AG04449 (cell line): ENCODE measurements at regions not wholly inside any gene's neighbourhood (a gene's known extent, or its start where the extent isn't known, plus 50 kb on each side); places are given as distances from the start of the nearest gene placed in this dataset.

ENCODE experiments used
- CTCF ChIA-PET: fragments of 350-600 bp; formaldehyde crosslinking; extraction: SDS; loops from one replicate; lab custom pipeline; 2021; ENCODE audit warnings: antibody characterized with exemption; lab: Yijun Ruan, JAX
- POLR2A ChIA-PET: fragments of 400-600, 350-600 bp; formaldehyde crosslinking; extraction: SDS; loops from one replicate; lab custom pipeline; 2020; ENCODE audit warnings: antibody characterized with exemption, inconsistent platforms; lab: Yijun Ruan, JAX
- DNase-seq: peaks from one replicate; pipeline ENCODE4 v3.0.0-alpha.2; 2010; ENCODE audit warnings: low read depth, low spot score
- H3K4me3 ChIP-seq: 2 replicates; pipeline ENCODE4 v1.5.1; 2011; ENCODE audit warnings: low read depth, mild to moderate bottlenecking, control low read depth, low read length
- CTCF ChIP-seq: IDR thresholded peaks from one replicate; pipeline ENCODE4 v1.5.1; 2011; ENCODE audit warnings: mild to moderate bottlenecking, moderate library complexity, low read length, control low read depth, inconsistent platforms; ENCODE audit not compliant: insufficient read depth; ENCODE audit errors: missing control alignments

DNA sequence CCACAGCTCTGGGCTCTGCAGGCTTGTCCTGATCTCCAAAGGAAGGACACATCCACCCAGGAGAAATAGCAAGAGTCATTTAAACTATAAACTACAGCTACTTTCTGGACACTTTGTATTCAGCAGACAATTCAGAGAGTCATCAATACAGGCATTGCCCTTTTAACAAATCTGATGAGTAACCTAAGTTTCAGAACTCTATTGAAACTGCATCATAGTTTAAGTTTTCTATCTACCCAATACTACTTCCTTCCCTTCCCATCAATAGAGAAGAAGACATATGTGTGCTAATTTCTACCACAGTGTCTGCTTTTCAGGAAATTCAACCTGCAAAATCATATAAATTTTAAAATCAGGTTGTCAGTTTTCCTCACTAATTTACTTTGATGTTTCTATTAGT is 736.5 kb downstream of the IGSF11 start:
- no peak for TF ChIP-seq CTCF
- CTCF ChIA-PET, result no interaction called here
- POLR2A ChIA-PET, result no interaction called here
- H3K4me3 ChIP-seq, result no peak overlapping the region
- DNase-seq, result no peak

- DNase-seq, result no peak
- POLR2A ChIA-PET, result no interaction called here
- no peak overlapping the region for H3K4me3 ChIP-seq
- TF ChIP-seq CTCF, result no peak
- CTCF ChIA-PET, result no interaction called here
Observed at GRCh38 chr3:118304557-118304956, 730.1 kb downstream of the IGSF11 start.

DNA sequence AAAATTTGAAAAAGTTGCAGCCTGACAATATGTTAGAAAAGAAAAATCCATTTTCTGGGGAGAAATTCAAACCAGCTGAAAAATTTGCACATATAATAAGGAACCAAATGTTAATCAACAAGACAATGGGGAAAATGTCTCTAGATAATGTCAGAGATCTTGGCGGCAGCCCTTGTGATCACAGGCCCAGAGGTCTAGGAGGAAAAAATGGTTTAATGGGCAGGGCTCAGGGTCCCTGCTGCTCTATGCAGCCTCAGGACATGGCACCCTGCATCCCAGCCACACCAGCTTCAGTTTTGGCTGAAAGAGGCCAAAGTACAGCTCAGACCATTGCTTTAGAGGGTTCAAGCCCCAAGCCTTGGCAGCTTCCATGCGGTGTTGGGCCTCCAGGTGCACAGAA is 701.9 kb downstream of the IGSF11 start:
- ChIA-PET POLR2A (no interaction called here), CTCF (no interaction called here)
- H3K4me3 ChIP-seq, result no peak overlapping the region
- no peak for DNase-seq
- no peak for TF ChIP-seq CTCF

GRCh38 chr3:118337649-118338048 is 697.0 kb downstream of the IGSF11 start:
- ChIA-PET CTCF (no interaction called here), POLR2A (no interaction called here)
- no peak for DNase-seq
- no peak overlapping the region for H3K4me3 ChIP-seq
- no peak for TF ChIP-seq CTCF

- H3K4me3 ChIP-seq, result no peak overlapping the region
- ChIA-PET POLR2A (no interaction called here), CTCF (no interaction called here)
- no peak for DNase-seq
- TF ChIP-seq CTCF, result no peak
Observed at GRCh38 chr3:118347396-118348168, 687.1 kb downstream of the IGSF11 start.

DNA sequence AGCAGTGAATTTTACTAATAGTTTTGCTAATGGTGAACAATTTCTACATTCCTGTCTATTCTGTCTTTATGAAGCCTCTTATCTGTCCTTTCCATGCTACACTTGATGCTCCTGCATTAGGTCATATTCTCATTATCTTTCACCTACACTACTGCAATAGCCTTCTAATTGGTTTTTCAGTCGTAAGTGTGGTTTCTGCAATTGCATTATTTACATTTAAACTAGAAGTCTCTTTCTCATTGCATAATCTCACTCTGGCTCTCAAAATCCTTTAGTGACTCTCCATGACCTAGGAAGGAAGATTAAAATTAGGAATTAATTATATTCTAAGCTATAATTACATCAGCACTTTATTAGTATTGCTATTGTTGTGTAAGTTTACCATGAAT is 686.5 kb downstream of the IGSF11 start:
- no peak for DNase-seq
- CTCF ChIA-PET, result no interaction called here
- TF ChIP-seq CTCF, result no peak
- POLR2A ChIA-PET, result no interaction called here
- no peak overlapping the region for H3K4me3 ChIP-seq
